ENCODE measurements at regions not wholly inside any gene's neighbourhood (a gene's known extent, or its start where the extent isn't known, plus 50 kb on each side); places are given as distances from the start of the nearest gene placed in this dataset.

DNA sequence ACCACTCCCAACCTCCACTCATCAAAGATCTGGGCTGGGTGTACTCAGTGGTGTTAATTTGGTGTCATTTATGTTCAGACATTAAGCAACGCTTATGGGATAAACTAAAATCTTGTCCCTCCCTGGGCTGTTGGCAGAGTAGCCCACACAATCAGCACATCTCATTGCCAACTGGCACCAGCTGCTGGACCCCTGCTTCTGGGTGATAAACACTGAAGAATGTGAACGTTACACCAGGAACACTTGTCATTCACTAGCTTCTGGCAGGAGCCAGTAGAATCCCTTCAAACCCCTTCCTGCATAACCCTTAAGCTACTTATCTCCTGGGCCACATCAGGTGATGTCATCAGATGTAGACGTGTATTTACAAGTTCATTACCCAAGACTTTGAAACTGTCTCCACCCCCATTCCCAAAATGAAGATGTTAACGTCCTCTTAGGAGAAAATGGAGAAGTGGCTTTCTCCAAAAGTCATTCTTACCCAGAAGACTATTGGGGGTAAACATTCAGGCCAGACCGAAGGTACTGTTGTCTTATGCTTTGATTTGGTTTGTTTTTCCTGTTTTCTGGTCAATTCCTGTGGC is 107.8 kb upstream of the CD93 start:
- DNase-seq (ENCODE audit: low spot score) (no peak), ATAC-seq (no peak)
- intact Hi-C loops (cut with DNase I): no loop called here

DNA sequence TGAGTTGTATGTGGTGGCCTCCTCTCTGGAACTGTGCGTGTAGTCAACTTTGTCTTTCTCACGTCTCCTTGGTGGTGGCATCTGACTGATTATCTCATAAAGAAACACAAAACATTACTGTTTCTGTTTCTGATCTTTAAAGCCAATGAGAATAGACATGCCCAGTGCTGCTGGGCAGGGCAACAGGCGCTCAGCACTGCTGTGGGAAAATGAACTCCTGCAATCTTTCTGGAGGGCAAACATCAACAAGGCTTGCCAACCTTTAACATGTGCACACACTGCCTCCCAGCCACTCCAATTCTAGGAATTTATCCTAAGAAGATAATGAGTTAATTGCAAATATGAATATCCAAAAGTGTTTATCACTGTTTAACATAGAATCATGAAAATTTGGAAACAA is 106.3 kb upstream of the CD93 start:
- DNase-seq (ENCODE audit: low spot score) (no peak), ATAC-seq (no peak)
- intact Hi-C loops (cut with DNase I): no loop called here

DNA sequence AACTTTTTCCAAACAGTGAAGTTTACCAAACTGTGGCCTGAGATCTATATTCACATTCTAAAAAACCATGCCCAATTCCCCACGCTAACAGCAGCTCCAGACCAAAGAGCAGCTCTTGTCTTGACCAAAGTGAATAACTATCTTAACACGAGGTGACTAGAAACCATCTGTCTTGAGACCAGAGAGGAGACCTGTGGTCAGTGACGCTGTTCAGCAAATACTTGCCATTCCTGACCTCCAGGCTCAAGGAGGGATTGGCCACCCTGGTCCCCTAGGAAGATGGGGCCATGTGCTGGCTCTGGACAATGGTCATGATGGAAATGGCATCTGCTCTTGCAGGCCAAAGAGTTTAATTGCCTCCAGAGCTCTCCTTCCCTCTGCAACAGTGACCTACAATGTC is 104.4 kb upstream of the CD93 start:
- no peak for DNase-seq (ENCODE audit: low spot score)
- intact Hi-C loops (cut with DNase I): no loop called here
- ATAC-seq: no peak

DNA sequence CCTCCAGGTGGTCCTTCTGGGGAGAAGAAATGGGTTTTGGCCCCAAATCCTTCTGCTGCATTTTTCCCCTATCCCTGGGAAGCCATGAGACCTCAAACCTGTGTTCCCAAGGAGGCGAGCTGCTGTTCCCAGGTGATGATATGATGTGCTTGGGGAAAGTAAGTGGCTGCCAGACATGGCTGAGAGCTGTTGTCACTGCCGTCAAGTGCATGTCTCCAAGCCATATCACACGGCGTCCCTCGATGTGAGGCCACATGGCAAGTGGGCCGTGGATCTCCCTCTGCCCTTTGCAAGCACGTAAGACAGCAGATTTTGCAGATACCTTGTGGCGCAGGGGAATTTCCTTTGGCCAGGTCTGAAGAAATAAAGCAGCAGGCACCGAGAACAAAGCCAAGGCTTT is 103.7 kb upstream of the CD93 start:
- intact Hi-C loops (cut with DNase I): no loop called here
- ATAC-seq (no peak), DNase-seq (ENCODE audit: low spot score) (no peak)

DNA sequence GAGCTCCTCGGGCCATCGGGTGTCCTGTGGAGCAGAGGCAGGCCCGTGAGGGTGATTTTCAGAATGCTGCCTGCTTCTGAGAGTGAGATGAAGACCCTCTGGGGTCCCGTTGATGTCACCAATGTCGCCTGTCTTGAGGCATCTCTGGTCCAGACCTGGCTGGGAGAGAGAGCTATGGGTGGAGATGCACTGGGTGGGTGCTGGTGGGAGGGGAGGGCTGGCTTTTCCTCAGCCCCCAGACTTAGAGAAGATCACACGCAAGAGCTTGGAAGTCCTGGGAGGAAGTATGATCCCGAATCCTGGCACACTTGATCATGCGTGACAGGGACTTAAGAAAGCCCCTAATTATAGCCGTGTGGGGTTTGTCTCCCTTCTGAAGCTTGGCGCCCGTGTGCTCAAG is 103.2 kb upstream of the CD93 start:
- ATAC-seq: no peak
- no peak for DNase-seq (ENCODE audit: low spot score)
- intact Hi-C loops (cut with DNase I): no loop called here

DNA sequence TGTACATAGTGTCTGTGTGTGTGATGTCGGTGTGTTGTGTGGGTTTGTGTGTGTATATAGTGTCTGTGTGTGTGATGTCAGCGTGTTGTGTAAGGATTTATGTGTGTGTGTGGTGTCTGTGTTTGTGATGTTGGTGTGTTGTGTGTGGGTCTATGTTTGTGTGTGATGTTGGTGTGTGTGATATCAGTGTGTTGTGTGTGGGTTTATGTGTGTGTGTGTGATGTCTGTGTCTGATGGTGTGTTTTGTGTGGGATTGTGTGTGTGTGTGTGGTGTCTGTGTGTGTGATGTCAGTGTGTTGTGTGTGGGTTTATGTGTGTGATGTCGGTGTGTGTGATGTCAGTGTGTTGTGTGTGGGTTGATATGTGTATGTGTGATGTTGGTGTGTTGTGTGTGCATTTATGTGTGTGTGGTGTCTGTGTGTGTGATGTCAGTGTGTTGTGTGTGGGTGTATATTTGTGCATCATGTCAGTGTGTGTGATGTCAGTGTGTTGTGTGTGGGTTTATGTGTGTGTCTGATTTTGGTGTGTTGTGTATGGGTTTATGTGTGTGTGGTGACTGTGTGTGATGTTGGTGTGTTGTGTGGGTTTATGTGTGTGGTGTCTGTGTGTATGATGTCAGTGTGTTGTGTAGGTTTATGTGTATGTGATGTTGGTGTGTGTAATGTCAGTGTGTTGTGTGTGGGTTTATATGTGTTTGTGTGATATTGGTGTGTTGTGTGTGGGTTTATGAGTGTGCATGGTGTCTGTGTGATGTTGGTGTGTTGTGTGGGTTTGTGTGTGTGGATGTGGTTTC is 102.4 kb upstream of the CD93 start:
- ATAC-seq (no peak), DNase-seq (ENCODE audit: low spot score) (no peak)
- intact Hi-C loops (cut with DNase I): no loop called here

DNA sequence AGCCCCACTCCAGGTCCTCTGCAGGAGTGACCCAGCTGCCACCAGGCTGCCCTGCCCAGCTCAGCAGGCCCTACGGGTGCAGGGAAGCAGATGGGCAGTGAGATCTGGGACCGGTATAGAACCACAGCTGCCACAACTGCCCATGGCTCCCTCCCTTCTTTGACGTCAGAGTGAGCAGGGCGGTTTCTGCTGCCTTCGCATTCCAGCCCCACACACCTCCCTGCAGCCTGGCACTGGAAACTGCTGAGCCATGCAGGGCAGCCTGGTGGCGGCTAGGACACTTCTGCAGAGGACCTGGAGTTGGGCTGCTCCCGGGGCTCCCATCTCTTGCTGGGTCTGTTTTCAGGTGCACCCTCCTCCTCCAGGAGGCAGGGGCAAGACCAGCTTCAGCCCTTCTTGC is 101.6 kb upstream of the CD93 start:
- intact Hi-C loops (cut with DNase I): no loop called here
- DNase-seq (ENCODE audit: low spot score): no peak
- ATAC-seq: peak; percentile 91

DNA sequence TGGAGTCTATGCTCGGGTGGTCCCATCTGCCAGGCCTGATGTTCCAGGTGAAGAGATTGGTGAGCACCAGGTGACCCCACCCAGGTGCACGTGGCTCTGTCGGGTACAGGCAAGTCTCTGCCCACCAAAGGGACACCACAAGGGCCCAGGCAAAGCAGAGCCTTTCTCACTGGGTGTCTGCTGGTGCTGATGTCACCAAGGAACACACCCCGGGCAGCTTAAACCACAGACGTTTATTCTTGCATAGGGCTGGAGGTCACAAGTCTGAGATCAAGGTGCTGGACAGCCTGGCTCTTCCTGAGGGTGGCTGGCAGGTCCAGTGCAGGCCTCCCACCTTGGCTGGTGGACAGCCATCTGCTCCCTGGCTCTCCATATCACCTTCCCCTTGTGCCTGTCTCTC is 100.7 kb upstream of the CD93 start:
- peak; percentile 26 for ATAC-seq
- DNase-seq (ENCODE audit: low spot score): no peak
- intact Hi-C loops (cut with DNase I): no loop called here

DNA sequence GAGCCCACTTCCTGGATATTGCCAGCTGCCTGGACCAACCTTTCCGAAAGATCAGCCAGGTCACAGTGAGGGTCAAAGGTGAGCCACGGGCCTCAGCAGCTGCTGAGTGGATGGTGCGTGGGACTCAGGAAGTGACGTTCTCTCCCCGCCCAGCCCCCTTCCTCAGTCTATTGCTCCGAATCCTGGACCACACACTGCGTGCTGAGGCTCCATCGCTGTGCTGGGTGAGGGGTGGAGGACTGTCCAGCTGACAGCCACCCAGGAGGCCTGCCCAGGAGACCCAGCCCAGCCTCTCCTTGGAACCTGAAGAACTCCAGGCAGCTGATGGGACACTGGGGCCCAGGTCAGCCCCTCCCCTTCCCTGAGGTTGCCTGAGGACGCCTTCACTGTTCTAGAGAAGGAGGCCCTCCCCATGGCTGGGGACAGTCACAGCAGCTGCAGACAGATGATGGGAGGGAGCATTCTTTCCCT is 94.4 kb upstream of the CD93 start:
- intact Hi-C loops (cut with DNase I): no loop called here
- ATAC-seq (peak; percentile 99), DNase-seq (ENCODE audit: low spot score) (peak; percentile 89)

DNA sequence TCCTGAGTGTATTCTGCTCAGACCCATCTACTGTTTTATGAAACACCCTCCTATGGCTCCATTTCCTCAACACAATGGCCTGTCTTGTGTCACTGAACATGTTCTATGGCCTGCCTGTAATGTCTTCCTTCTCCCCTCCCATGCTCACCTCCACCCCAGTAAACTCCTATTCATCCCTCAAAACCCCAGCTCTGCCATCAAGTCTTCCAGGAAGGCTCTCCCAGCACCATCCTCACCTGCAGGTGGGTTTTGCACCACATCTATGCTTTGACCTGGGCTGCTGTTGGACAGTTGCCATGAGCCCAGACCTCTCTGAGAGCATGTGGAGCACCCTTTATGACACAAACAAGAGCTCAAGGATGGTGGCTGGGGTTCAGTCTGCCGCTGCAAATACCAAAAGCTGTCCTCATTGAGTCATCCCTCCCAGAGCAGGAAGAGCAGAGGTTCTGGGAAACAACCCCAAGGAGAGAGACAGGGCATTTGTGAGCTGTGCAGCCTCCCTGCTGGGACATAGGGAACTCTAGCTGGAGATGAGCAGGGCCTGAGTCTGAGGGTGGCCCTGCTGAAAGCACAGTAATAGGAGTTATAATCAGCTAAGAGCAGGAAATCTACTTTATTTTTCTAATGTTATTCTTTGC is 93.8 kb upstream of the CD93 start:
- ATAC-seq: peak; percentile 77
- DNase-seq (ENCODE audit: low spot score): no peak
- intact Hi-C loops (cut with DNase I): no loop called here

DNA sequence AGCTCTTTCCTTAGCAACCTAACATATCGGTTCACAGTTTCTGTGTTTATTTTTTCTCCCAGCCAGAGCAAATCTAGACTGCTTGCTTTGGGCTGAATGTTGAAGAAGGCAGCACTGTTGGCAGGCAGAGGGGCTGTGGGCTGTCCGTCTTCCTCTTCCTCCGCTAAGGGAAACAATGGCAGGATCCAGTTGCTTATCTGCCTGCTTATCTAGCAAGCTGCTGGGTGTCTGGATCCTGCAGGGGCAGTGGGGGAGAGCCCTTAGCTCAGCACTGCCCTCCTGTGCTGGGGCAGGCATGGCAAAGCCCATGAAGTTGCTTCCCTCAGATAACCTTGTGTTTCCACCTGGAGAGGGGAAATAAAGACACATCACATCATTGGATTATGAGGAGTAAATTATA is 92.7 kb upstream of the CD93 start:
- ATAC-seq (no peak), DNase-seq (ENCODE audit: low spot score) (no peak)
- intact Hi-C loops (cut with DNase I): no loop called here

DNA sequence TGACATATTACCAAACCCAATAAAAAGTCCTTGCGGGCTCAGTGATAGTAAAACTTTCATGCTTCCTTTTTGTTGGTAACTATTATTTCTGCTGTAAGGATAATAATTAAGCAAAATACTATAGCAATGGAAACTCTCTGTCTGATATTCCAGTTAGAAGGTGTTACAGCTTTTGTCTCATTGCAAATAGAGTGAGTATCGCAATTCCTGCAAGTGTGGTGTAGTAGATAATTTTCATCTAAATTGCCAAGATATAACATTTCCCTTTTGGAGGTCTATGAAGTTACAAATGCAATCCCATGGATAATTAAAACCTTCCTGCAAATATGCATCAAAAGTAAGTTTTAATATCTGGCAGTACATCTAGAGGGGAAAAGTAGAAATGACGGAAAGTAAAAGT is 88.7 kb upstream of the CD93 start:
- DNase-seq (ENCODE audit: low spot score): no peak
- intact Hi-C loops (cut with DNase I): no loop called here
- ATAC-seq: no peak

DNA sequence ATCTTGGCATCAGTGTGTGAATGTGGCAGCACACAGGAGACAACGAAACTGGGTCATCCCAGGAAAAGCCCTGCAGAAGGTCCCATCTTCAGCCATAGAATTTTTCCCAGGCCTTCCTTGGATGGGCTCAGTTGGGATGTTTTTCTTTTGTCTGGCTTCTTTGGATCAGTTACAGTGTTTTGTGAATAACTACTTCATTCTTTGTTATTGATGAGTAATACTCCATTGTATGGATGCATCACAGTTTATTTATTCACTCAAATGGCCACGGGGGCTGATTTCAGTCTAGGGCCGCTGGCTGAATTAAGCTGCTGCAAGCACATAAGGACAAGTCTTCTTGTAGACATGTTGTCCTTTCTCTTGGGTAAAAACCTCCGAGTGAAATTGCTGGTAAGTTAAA is 81.3 kb upstream of the CD93 start:
- DNase-seq (ENCODE audit: low spot score) (no peak), ATAC-seq (no peak)
- intact Hi-C loops (cut with DNase I): no loop called here

DNA sequence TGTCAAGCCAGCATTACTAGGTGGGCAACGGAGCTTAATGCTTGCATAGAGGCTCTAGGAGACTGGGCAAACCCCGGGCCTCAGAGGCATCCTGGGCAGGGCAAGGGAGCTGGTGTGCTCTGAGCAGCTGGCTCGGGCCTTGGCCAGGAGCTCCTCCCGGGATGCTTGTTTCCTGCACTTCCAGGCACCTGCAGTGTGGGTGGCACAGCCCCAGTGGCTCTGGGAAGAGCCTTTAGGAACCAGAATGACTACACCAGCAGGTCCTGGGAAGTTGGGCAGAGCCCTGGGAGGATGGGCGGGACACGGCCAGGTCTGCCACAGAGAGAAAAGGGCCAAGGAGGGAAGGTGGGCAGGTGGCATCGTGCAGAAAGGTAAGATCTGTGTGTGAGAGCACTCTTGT is 80.4 kb upstream of the CD93 start:
- intact Hi-C loops (cut with DNase I): no loop called here
- DNase-seq (ENCODE audit: low spot score): no peak
- no peak for ATAC-seq

DNA sequence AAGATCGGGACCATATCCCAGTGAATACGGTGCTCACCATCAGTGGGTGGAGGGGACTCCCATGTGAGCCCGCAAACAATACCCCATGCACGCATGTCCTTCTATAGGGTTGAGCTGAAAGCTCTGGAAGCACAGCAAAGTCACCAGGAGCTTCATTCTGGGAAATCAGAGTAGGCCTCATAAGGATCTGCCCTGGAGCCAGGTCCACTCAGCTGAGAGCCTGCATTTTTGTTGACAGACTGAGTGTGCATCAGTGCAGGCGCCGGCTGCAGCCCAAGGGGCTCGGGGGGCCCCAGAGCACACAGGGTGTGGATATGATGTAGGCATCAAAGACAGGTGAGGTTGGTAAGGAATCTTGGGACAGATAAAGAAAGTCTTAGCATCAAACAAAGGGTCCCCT is 79.8 kb upstream of the CD93 start:
- DNase-seq (ENCODE audit: low spot score) (no peak), ATAC-seq (no peak)
- intact Hi-C loops (cut with DNase I): no loop called here

DNA sequence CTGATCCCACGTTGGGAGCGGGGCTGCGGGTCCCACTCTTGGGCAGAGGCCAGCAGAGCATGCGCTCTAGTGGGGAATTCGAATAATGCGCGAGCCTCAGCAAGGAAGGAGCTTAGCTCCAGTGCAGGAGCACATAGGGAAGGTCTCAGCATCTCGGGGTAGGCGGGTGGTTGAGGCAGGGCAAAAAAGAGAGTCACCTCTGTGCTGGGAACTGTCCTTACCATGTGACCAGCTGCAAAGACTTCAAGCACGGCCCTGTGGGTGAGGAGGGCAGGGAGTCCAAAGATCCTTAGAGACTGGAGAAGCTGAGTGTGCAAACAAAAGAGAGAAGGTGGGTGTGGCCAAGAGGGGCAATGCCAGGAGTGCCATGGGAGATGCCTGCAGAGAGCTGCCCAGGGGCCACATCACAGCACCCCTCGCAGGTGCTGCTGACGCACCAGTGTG is 79.2 kb upstream of the CD93 start:
- intact Hi-C loops (cut with DNase I): no loop called here
- DNase-seq (ENCODE audit: low spot score) (no peak), ATAC-seq (no peak)

DNA sequence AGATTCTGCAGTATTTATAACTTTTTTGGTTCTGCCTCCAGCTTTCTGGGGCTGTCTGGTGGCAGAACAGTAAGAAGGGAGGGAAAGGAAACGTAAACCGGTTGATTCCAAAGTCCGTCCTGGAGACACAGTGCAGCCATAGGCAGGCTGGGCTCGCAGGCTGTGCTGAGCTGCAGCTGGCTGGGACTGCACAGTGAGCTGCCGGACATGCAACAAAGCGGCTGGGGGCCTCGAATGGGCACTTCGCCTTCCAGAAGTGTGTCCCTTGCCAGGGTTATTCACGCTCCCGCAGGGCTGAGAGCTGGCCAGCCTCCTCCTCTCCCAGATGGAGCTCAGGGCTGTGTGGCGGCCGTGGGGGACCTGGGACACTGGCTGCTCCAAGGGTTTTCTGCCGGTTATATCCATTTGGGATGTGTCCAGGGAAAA is 78.1 kb upstream of the CD93 start:
- peak; percentile 43 for ATAC-seq
- no peak for DNase-seq (ENCODE audit: low spot score)
- intact Hi-C loops (cut with DNase I): no loop called here

DNA sequence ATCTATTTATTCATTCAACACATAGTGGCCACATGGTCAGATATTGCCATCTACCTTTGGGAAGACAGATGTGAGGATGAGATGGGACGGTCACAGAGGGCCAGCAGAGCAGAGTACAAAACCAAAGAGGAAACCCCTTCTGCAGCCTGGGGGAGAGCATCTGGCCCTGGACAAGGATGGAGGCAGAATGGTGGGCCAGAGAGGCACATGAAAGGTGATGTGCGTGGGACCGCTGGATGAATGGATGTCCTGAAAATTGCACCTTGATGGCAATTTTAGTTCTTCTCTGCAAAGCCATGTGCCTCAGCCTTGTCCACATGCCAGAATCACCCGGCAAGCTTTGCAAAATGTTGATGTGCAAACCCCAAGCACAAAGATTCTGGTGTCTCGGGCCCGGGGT is 77.4 kb upstream of the CD93 start:
- no peak for DNase-seq (ENCODE audit: low spot score)
- ATAC-seq: no peak
- intact Hi-C loops (cut with DNase I): no loop called here

DNA sequence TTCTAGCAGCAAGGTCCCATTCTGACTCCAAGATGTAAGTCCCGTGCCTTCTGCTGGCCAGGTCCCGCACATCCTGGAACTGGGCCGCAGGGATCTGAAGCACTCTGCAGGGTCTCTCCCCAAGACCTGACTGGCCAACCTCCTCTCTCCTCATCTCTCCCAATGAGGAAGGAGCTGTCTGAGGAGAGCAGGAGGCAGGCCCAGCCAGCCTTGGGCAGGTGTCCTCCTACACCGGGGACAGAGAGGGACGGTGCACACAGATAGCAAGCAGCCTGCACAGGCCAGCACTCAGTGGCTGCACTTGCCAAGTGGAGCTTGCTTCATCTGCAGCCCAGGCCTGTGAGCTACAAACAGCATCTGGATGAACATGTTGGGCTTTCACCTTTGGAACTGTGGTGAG is 76.8 kb upstream of the CD93 start:
- no peak for DNase-seq (ENCODE audit: low spot score)
- intact Hi-C loops (cut with DNase I): no loop called here
- ATAC-seq: no peak

DNA sequence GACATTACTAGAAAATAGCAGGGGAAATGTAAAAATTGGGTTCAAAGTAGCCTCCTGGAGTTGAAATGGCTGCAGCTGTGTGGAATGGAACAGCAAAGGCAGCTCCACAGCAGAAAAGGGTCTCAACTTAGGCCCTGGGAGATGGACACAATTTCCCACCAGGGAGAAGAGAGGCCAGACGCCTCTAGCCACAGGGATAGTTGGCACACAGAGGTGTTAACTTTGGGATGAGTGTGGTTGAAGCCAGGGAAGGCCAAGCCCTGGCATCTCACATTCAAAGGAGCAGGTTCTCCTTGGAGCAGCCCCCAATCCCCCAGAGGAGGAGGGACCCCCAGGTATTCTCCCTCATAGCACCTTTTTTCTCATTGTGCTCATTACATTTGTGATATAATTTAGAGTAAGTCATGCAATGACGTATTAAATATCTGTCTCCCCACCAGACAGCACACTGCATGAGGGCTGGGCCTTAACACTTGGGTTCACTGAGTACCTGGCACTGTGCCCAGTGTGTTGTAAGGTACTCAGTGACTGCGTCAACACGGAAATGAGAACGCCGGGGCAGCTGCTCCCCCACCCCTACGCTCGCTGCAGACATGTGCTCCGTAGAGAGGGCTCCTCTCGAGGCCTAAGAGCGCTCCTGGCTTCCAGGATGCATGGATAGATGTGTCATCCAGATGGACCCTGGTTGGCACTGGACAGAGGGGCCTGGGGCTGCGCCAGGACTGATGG is 76.0 kb upstream of the CD93 start:
- DNase-seq (ENCODE audit: low spot score) (peak; percentile 81), ATAC-seq (peak; percentile 83)
- intact Hi-C loops (cut with DNase I): no loop called here
